ENCODE measurements at regions not wholly inside any gene's neighbourhood (a gene's known extent, or its start where the extent isn't known, plus 50 kb on each side); places are given as distances from the start of the nearest gene placed in this dataset.
A peak's percentile ranks its signal among the peaks of the same experiment; 100 is the strongest.

DNA sequence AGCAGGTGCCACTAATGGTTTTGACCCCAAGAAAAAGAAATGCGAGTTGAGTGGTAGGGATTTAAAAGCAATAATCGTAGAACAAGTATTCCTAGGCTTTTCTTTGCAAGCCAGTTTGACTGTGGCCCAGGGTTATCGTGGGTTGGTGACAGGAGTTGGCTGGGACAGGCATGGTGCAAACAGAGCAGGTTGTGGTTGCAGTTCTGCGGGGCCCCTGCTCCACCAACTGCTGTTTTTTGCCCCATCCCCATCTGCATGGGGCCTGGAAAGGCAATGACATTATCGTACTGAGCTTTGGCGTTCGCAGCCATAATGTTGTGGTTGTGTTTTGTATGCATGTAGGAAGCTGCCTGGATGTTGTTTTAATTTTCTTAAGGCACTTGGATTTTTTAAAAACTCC is 274.0 kb downstream of the TSN start:
- Mint-ChIP-seq H3K9me3 (no peaks in the 10 kb centered on the region), H3K36me3 (ENCODE audit: low read depth) (no peaks in the 10 kb centered on the region), H3K27ac (ENCODE audit: unreplicated experiment) (no peak overlapping the region), H3K27me3 (ENCODE audit: low read depth) (no peaks in the 10 kb centered on the region), H3K4me3 (no peak overlapping the region), H3K4me1 (peaks cover 19% of the 10 kb centered on the region)
- no peak for DNase-seq (ENCODE audit: low read depth, low spot score)
- TF ChIP-seq, protein P1, sequence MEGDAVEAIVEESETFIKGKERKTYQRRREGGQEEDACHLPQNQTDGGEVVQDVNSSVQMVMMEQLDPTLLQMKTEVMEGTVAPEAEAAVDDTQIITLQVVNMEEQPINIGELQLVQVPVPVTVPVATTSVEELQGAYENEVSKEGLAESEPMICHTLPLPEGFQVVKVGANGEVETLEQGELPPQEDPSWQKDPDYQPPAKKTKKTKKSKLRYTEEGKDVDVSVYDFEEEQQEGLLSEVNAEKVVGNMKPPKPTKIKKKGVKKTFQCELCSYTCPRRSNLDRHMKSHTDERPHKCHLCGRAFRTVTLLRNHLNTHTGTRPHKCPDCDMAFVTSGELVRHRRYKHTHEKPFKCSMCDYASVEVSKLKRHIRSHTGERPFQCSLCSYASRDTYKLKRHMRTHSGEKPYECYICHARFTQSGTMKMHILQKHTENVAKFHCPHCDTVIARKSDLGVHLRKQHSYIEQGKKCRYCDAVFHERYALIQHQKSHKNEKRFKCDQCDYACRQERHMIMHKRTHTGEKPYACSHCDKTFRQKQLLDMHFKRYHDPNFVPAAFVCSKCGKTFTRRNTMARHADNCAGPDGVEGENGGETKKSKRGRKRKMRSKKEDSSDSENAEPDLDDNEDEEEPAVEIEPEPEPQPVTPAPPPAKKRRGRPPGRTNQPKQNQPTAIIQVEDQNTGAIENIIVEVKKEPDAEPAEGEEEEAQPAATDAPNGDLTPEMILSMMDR (conservative IDR thresholded peaks at IDR 0.05): no peak

DNA sequence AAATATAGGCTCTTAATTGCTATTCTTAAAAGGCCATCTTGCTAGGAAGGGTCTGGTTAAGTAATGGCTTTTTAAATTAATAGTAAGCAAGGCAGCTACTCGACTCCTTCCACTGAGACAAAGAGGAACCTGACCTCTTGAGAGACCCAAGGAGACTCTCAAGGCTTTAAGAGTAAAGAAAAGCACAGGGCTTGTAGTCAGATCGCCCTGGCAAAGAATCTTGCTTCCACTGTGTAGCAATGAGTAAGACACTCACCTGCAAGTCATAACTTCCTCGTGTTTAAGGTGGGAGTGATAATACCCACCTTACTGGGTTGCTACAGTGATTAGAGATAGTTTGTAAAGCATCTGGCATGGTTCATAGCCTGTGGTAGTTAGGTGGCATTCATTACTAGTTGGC is 274.5 kb downstream of the TSN start:
- H3K36me3 Mint-ChIP-seq (ENCODE audit: low read depth): no peaks in the 10 kb centered on the region
- no peak for DNase-seq (ENCODE audit: low read depth, low spot score)
- no peak overlapping the region for H3K4me3 Mint-ChIP-seq
- H3K27ac Mint-ChIP-seq (ENCODE audit: unreplicated experiment): no peak overlapping the region
- no peaks in the 10 kb centered on the region for H3K9me3 Mint-ChIP-seq
- peaks cover 24% of the 10 kb centered on the region for H3K4me1 Mint-ChIP-seq
- TF ChIP-seq, protein P1 (conservative IDR thresholded peaks at IDR 0.05): no peak
- no peaks in the 10 kb centered on the region for H3K27me3 Mint-ChIP-seq (ENCODE audit: low read depth)

DNA sequence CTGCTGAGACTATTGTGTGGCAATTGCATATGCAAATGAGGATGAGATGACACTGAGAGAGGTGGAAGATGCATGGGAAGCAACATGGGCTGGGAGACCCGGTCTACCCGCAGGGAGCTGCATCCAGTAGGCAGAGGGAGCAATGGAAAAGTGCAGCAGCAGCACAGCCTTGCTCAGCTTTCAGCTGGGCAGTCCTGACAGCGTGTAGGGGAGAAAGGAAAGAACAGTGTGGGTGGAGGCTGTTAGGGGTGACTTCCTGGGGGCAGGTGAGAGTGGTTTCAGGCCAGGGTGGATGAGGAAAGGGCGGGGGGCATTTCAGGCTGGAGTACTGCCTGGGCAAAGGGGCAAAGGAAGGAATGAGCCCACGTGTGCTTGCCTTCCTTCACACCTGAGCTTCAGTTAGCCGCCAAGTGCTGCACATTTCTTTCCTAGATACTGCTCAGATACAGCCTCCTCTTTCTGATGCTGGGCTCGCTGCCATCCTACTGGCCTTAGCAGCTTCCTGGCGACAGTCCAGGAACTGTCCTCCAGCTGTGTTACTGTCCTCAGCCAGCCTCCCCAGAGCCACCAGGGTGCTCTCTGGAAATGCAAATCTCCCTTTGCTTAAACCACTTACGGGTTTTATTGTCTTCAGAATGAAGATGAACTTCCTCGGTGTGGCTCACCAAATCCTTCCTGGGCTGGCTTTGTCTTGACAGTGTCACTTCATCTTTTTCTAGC is 276.3 kb downstream of the TSN start:
- H3K4me3 Mint-ChIP-seq: no peak overlapping the region
- TF ChIP-seq, protein P1 (conservative IDR thresholded peaks at IDR 0.05): no peak
- H3K9me3 Mint-ChIP-seq: no peaks in the 10 kb centered on the region
- no peak overlapping the region for H3K27ac Mint-ChIP-seq (ENCODE audit: unreplicated experiment)
- DNase-seq (ENCODE audit: low read depth, low spot score): no peak
- H3K36me3 Mint-ChIP-seq (ENCODE audit: low read depth): no peaks in the 10 kb centered on the region
- no peaks in the 10 kb centered on the region for H3K27me3 Mint-ChIP-seq (ENCODE audit: low read depth)
- H3K4me1 Mint-ChIP-seq: peaks cover 28% of the 10 kb centered on the region

DNA sequence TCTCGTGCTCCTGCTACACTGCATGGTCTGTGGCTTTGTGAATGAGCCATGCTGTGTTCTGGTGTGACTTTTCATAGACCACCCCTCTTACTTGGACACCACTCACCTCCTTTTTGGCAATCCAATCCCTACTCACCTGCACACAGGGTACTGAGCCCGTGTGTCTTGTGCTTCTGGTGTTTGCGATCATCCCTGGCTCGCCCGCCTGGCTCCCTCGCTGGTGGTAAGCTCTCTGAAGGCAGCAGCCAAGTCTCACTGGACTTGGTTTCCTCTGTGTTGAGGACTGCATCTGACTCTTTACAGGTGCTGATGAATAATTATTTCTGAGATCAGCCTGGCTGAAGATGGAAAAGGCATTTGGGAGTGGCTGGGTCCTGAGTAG is 276.8 kb downstream of the TSN start:
- no peaks in the 10 kb centered on the region for H3K27me3 Mint-ChIP-seq (ENCODE audit: low read depth)
- DNase-seq (ENCODE audit: low read depth, low spot score): no peak
- H3K9me3 Mint-ChIP-seq: no peaks in the 10 kb centered on the region
- TF ChIP-seq, protein P1 (conservative IDR thresholded peaks at IDR 0.05): no peak
- H3K27ac Mint-ChIP-seq (ENCODE audit: unreplicated experiment): no peak overlapping the region
- H3K4me3 Mint-ChIP-seq: no peak overlapping the region
- no peaks in the 10 kb centered on the region for H3K36me3 Mint-ChIP-seq (ENCODE audit: low read depth)
- H3K4me1 Mint-ChIP-seq: peaks cover 28% of the 10 kb centered on the region

DNA sequence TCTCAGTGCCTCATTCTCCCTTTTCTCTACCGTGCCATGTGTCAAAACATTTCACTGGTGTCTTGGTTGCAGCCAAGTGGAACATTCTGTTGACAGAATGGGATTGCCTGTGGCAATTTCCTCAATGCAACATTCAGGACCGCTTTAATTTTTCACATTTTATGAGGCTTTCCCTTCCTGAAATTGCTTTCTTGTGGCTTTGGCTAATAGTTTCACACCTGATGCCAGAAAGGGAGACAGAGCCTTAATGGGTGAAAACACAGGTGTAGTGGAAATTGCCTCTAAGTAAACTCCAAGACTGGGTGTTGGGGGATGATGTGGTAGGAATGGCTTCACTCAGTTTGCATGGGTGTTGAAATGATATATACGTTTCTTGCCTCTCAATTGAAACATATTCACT is 278.3 kb downstream of the TSN start:
- Mint-ChIP-seq H3K4me3 (no peak overlapping the region), H3K9me3 (no peaks in the 10 kb centered on the region), H3K27ac (ENCODE audit: unreplicated experiment) (peak overlapping the region; percentile 58), H3K36me3 (ENCODE audit: low read depth) (no peaks in the 10 kb centered on the region), H3K27me3 (ENCODE audit: low read depth) (no peaks in the 10 kb centered on the region), H3K4me1 (peaks cover 28% of the 10 kb centered on the region)
- TF ChIP-seq, protein P1 (conservative IDR thresholded peaks at IDR 0.05): no peak
- no peak for DNase-seq (ENCODE audit: low read depth, low spot score)

All from neural crest cell (in vitro differentiated cells).